HL-60 (cell line): ENCODE measurements at regions not wholly inside any gene's neighbourhood (a gene's known extent, or its start where the extent isn't known, plus 50 kb on each side); places are given as distances from the start of the nearest gene placed in this dataset.

ENCODE experiments used
- DNase-seq, 2 experiments: peaks; one replicate each; pipeline ENCODE4 v3.0.0-alpha.2; 2010 to 2020; ENCODE audit warnings: low read depth in 1 of 2, low spot score in 1 of 2
- H3K27ac ChIP-seq: fragments of 250-450 bp; sonication (Bioruptor Pico); replicated peaks from 2 replicates; pipeline ENCODE4 v1.5.1; 2020; ENCODE audit warnings: mild to moderate bottlenecking, moderate library complexity
- H3K27me3 ChIP-seq: fragments of 250-450 bp; sonication (Bioruptor Pico); 2 replicates; pipeline ENCODE4 v1.5.1; 2021; ENCODE audit warnings: mild to moderate bottlenecking, moderate library complexity; ENCODE audit not compliant: insufficient read depth, poor library complexity, severe bottlenecking
- H3K4me3 ChIP-seq: replicated peaks from 2 replicates; pipeline ENCODE4 v1.5.1; 2011; ENCODE audit warnings: mild to moderate bottlenecking, control low read depth, low read length; ENCODE audit not compliant: insufficient read depth
- CTCF ChIP-seq: IDR thresholded peaks from one replicate; pipeline ENCODE4 v1.5.1; 2011; ENCODE audit warnings: low read length, control low read depth, inconsistent platforms; ENCODE audit not compliant: insufficient read depth
- GABPA ChIP-seq: IDR thresholded peaks from 2 replicates; pipeline ENCODE4 v1.6.1; 2012; ENCODE audit warnings: low read depth
- POLR2AphosphoS5 ChIP-seq: IDR thresholded peaks from 2 replicates; pipeline ENCODE4 v1.6.1; 2012; ENCODE audit warnings: low read depth
- REST ChIP-seq: IDR thresholded peaks from 2 replicates; pipeline ENCODE4 v1.6.1; 2012; ENCODE audit warnings: low read depth; ENCODE audit not compliant: insufficient replicate concordance
- SPI1 ChIP-seq: IDR thresholded peaks from 2 replicates; pipeline ENCODE4 v1.6.1; 2012; ENCODE audit warnings: low read depth, mild to moderate bottlenecking, borderline replicate concordance

- no peak overlapping the region for H3K27ac ChIP-seq
- H3K4me3 ChIP-seq, result no peak overlapping the region
- H3K27me3 ChIP-seq, result peaks cover 2% of the 10 kb centered on the region
- no peak for DNase-seq
- TF ChIP-seq REST (no peak), SPI1 (no peak), GABPA (no peak), CTCF (no peak), POLR2AphosphoS5 (no peak)
These were observed 76.1 kb downstream of the YTHDF1 start for GRCh38 chr20:63139837-63140236.

- H3K27me3 ChIP-seq, result peaks cover 2% of the 10 kb centered on the region
These were observed 76.6 kb downstream of the YTHDF1 start for GRCh38 chr20:63139356-63139755.

More at GRCh38 chr20:63139356-63139755, 76.6 kb downstream of the YTHDF1 start:
- no peak overlapping the region for H3K4me3 ChIP-seq
- no peak for DNase-seq
- no peak overlapping the region for H3K27ac ChIP-seq
- TF ChIP-seq POLR2AphosphoS5 (no peak), SPI1 (no peak), GABPA (no peak), CTCF (no peak), REST (no peak)
